H9 (cell line): ENCODE measurements at regions not wholly inside any gene's neighbourhood (a gene's known extent, or its start where the extent isn't known, plus 50 kb on each side); places are given as distances from the start of the nearest gene placed in this dataset.

Source experiments
- DNase-seq: peaks from one replicate; pipeline ENCODE4 v3.0.0-alpha.2; 2017
- H2AFZ ChIP-seq: one replicate; pipeline ENCODE4 v1.6.1; 2013; ENCODE audit warnings: mild to moderate bottlenecking, low read length, control low read depth, moderate library complexity
- H2AK5ac ChIP-seq: 2 replicates; pipeline ENCODE4 v1.6.1; 2013; ENCODE audit warnings: low read length, control low read depth, mixed read lengths; ENCODE audit not compliant: insufficient read length
- H2BK120ac ChIP-seq: one replicate; pipeline ENCODE4 v1.6.1; 2013; ENCODE audit warnings: low read depth, mild to moderate bottlenecking, low read length, control low read depth, inconsistent platforms; ENCODE audit not compliant: poor library complexity, severe bottlenecking
- H2BK12ac ChIP-seq: 2 replicates; pipeline ENCODE4 v1.6.1; 2013; ENCODE audit warnings: low read length, control low read depth, mixed read lengths, low read depth; ENCODE audit not compliant: insufficient read length
- H2BK15ac ChIP-seq: 2 replicates; pipeline ENCODE4 v1.6.1; 2013; ENCODE audit warnings: low read depth, low read length, control low read depth
- H2BK20ac ChIP-seq: one replicate; pipeline ENCODE4 v1.6.1; 2013; ENCODE audit warnings: low read depth, mild to moderate bottlenecking, low read length, control low read depth, inconsistent platforms; ENCODE audit not compliant: poor library complexity, severe bottlenecking
- H2BK5ac ChIP-seq: 2 replicates; pipeline ENCODE4 v1.6.1; 2013; ENCODE audit warnings: low read length, control low read depth, mixed read lengths; ENCODE audit not compliant: insufficient read length
- H3K14ac ChIP-seq: 2 replicates; pipeline ENCODE4 v1.6.1; 2013; ENCODE audit warnings: low read length, control low read depth; ENCODE audit not compliant: insufficient read depth
- H3K18ac ChIP-seq: 2 replicates; pipeline ENCODE4 v1.6.1; 2013; ENCODE audit warnings: low read depth, mild to moderate bottlenecking, mixed read lengths, low read length, control low read depth; ENCODE audit not compliant: insufficient read length
- H3K23ac ChIP-seq: 2 replicates; pipeline ENCODE4 v1.6.1; 2013; ENCODE audit warnings: low read length, control low read depth, mixed read lengths, low read depth; ENCODE audit not compliant: insufficient read length
- H3K23me2 ChIP-seq: 2 replicates; pipeline ENCODE4 v1.6.1; 2013; ENCODE audit warnings: low read depth, mild to moderate bottlenecking, mixed read lengths, low read length, control low read depth; ENCODE audit not compliant: insufficient read length, poor library complexity, severe bottlenecking
- H3K27ac ChIP-seq: 2 replicates; pipeline ENCODE4 v1.5.1; 2013; ENCODE audit warnings: low read length, control low read depth, mixed read lengths, low read depth; ENCODE audit not compliant: insufficient read length
- H3K27me3 ChIP-seq: 2 replicates; pipeline ENCODE4 v1.6.1; 2013; ENCODE audit warnings: low read length, control low read depth, inconsistent platforms; ENCODE audit not compliant: insufficient read depth
- H3K4ac ChIP-seq: 2 replicates; pipeline ENCODE4 v1.6.1; 2013; ENCODE audit warnings: low read depth, mild to moderate bottlenecking, control low read depth, inconsistent platforms, low read length, moderate library complexity
- H3K4me1 ChIP-seq: 2 replicates; pipeline ENCODE4 v1.6.1; 2013; ENCODE audit warnings: low read length, control low read depth, inconsistent platforms; ENCODE audit not compliant: insufficient read depth
- H3K4me2 ChIP-seq: 2 replicates; pipeline ENCODE4 v1.6.1; 2013; ENCODE audit warnings: low read length, control low read depth, mixed read lengths; ENCODE audit not compliant: insufficient read length, insufficient read depth
- H3K56ac ChIP-seq: 2 replicates; pipeline ENCODE4 v1.6.1; 2013; ENCODE audit warnings: low read depth, mild to moderate bottlenecking, mixed read lengths, low read length, control low read depth; ENCODE audit not compliant: insufficient read length
- H3K79me1 ChIP-seq: 2 replicates; pipeline ENCODE4 v1.6.1; 2013; ENCODE audit warnings: low read depth, mild to moderate bottlenecking, moderate library complexity, low read length, control low read depth, inconsistent platforms; ENCODE audit not compliant: insufficient read depth, poor library complexity, severe bottlenecking
- H3K79me2 ChIP-seq: 2 replicates; pipeline ENCODE4 v1.6.1; 2013; ENCODE audit warnings: low read length, control low read depth, inconsistent platforms; ENCODE audit not compliant: insufficient read depth
- H3K9ac ChIP-seq: 2 replicates; pipeline ENCODE4 v1.6.1; 2013; ENCODE audit warnings: low read length, control low read depth, mixed read lengths; ENCODE audit not compliant: insufficient read length; ENCODE audit errors: extremely low read depth
- H3K9me3 ChIP-seq: one replicate; pipeline ENCODE4 v1.6.1; 2013; ENCODE audit warnings: low read depth, low read length, inconsistent platforms; ENCODE audit not compliant: control insufficient read depth
- H3T11ph ChIP-seq: one replicate; pipeline ENCODE4 v1.6.1; 2013; ENCODE audit warnings: mild to moderate bottlenecking, low read length, control low read depth, inconsistent platforms
- H4K20me1 ChIP-seq: one replicate; pipeline ENCODE4 v1.6.1; 2013; ENCODE audit not compliant: control insufficient read depth, insufficient read length, insufficient read depth
- H4K5ac ChIP-seq: 2 replicates; pipeline ENCODE4 v1.6.1; 2013; ENCODE audit warnings: low read depth, mild to moderate bottlenecking, mixed read lengths, low read length, control low read depth; ENCODE audit not compliant: insufficient read length
- H4K8ac ChIP-seq: replicated peaks from 2 replicates; pipeline ENCODE4 v1.6.1; 2013; ENCODE audit warnings: low read length, control low read depth, mixed read lengths, low read depth; ENCODE audit not compliant: insufficient read length
- H4K91ac ChIP-seq: 2 replicates; pipeline ENCODE4 v1.6.1; 2013; ENCODE audit warnings: low read depth, mild to moderate bottlenecking, moderate library complexity, mixed read lengths, low read length, control low read depth; ENCODE audit not compliant: insufficient read length
- H3K27ac Mint-ChIP-seq, 3 experiments: 2 replicates in 2 of 3; 3 replicates in 1 of 3; pipeline ENCODE4 v1.8.0; 2020 to 2021; ENCODE audit warnings: mixed read lengths in 3 of 3, mild to moderate bottlenecking in 1 of 3, moderate library complexity in 1 of 3
- H3K27me3 Mint-ChIP-seq: 2 replicates; pipeline ENCODE4 v1.8.0; 2021; ENCODE audit warnings: low read depth, mild to moderate bottlenecking, moderate library complexity, mixed read lengths
- H3K36me3 Mint-ChIP-seq, 3 experiments: 2 replicates in 2 of 3; 3 replicates in 1 of 3; pipeline ENCODE4 v1.8.0; 2020 to 2021; ENCODE audit warnings: low read depth in 3 of 3, mixed read lengths in 3 of 3; ENCODE audit not compliant: insufficient read depth in 1 of 3
- H3K4me1 Mint-ChIP-seq, 2 experiments: 2 replicates each; pipeline ENCODE4 v1.8.0; 2020; ENCODE audit warnings: mixed read lengths in 2 of 2
- H3K4me3 Mint-ChIP-seq, 2 experiments: 2 replicates in 1 of 2; 3 replicates in 1 of 2; pipeline ENCODE4 v1.8.0; 2020 to 2021; ENCODE audit warnings: mild to moderate bottlenecking in 2 of 2, mixed read lengths in 2 of 2, moderate library complexity in 1 of 2
- H3K9me3 Mint-ChIP-seq, 2 experiments: 2 replicates in 1 of 2; 3 replicates in 1 of 2; pipeline ENCODE4 v1.8.0; 2020; ENCODE audit warnings: mild to moderate bottlenecking in 2 of 2, mixed read lengths in 2 of 2, moderate library complexity in 1 of 2
- WGBS: extraction: QIAGEN DNeasy Blood & Tissue Kit; methylation state at CpG from one replicate; pipeline ENCODE4 v1.1.7; 2013; ENCODE audit warnings: missing lambda C conversion rate, low lambda C conversion rate, mixed read lengths; ENCODE audit not compliant: insufficient read length; ENCODE audit errors: extremely low coverage; 5-methylcytosine and 5-hydroxymethylcytosine counted together
- TF ChIP-seq, protein P1 (sequence below): fragments of 200-600 bp; sonication (generic); conservative IDR thresholded peaks from 3 replicates; pipeline ENCODE4 v1.8.0; 2021; ENCODE audit warnings: antibody characterized with exemption, mild to moderate bottlenecking

DNA sequence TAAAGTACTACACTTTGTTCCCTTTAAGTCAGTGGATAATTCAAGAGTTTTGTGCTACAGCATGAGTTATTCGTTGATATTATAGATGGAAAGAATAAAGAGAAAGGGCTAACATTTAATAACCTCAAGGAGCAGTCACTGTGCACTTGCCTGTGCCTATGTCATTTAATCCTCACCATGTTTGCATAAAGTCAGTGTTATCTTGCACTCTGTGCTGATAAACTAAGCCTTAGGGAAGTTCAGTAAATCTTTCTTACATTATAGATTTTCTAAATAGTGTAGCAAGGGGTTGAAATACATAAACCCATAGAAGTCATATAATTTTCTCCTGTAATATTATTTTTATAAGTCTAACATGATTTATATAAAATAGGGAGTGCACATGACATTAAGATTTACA lies 103.1 kb downstream of the TMEM26 start:
- no peak overlapping the region for H4K5ac ChIP-seq
- H3K23me2 ChIP-seq, result no peaks in the 10 kb centered on the region
- H4K91ac ChIP-seq, result no peak overlapping the region
- no peak overlapping the region for H3K14ac ChIP-seq
- H4K8ac ChIP-seq, result no peak overlapping the region
- no peak overlapping the region for H3K4me3 Mint-ChIP-seq
- H3K18ac ChIP-seq, result no peak overlapping the region
- H2AFZ ChIP-seq, result no peak overlapping the region
- H3K9ac ChIP-seq, result no peak overlapping the region
- H2BK12ac ChIP-seq, result no peak overlapping the region
- no peak overlapping the region for H2BK15ac ChIP-seq
- no peak overlapping the region for H2BK120ac ChIP-seq
- no peak overlapping the region for H3K4me2 ChIP-seq
- H3K4me1 ChIP-seq, result no peaks in the 10 kb centered on the region
- H3K9me3 Mint-ChIP-seq, result no peaks in the 10 kb centered on the region
- no peaks in the 10 kb centered on the region for H3K9me3 ChIP-seq
- H3K23ac ChIP-seq, result no peak overlapping the region
- H3K56ac ChIP-seq, result no peak overlapping the region
- DNase-seq, result no peak
- H3K27me3 Mint-ChIP-seq, result peaks cover 2% of the 10 kb centered on the region; the same call in 1 of the 2 replicates
- no CpG with 5 or more reads among the region's 1 CpG for WGBS
- H3K4me1 Mint-ChIP-seq, result no peaks in the 10 kb centered on the region
- no peaks in the 10 kb centered on the region for H3K36me3 Mint-ChIP-seq
- no peak overlapping the region for H3T11ph ChIP-seq
- TF ChIP-seq, protein P1, sequence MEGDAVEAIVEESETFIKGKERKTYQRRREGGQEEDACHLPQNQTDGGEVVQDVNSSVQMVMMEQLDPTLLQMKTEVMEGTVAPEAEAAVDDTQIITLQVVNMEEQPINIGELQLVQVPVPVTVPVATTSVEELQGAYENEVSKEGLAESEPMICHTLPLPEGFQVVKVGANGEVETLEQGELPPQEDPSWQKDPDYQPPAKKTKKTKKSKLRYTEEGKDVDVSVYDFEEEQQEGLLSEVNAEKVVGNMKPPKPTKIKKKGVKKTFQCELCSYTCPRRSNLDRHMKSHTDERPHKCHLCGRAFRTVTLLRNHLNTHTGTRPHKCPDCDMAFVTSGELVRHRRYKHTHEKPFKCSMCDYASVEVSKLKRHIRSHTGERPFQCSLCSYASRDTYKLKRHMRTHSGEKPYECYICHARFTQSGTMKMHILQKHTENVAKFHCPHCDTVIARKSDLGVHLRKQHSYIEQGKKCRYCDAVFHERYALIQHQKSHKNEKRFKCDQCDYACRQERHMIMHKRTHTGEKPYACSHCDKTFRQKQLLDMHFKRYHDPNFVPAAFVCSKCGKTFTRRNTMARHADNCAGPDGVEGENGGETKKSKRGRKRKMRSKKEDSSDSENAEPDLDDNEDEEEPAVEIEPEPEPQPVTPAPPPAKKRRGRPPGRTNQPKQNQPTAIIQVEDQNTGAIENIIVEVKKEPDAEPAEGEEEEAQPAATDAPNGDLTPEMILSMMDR, result no peak
- H3K27ac Mint-ChIP-seq, result no peak overlapping the region
- no peak overlapping the region for H3K27ac ChIP-seq
- no peaks in the 10 kb centered on the region for H3K79me1 ChIP-seq
- H2AK5ac ChIP-seq, result no peak overlapping the region
- H2BK20ac ChIP-seq, result no peak overlapping the region
- H2BK5ac ChIP-seq, result no peak overlapping the region
- H3K79me2 ChIP-seq, result no peaks in the 10 kb centered on the region
- H4K20me1 ChIP-seq, result no peaks in the 10 kb centered on the region
- no peaks in the 10 kb centered on the region for H3K27me3 ChIP-seq
- H3K4ac ChIP-seq, result no peak overlapping the region
